K562 (cell line): ENCODE measurements at regions not wholly inside any gene's neighbourhood (a gene's known extent, or its start where the extent isn't known, plus 50 kb on each side); places are given as distances from the start of the nearest gene placed in this dataset.

Experiments
- ATAC-seq: fragments of 200-7000 bp; cut with Tn5 transposase; 3 replicates; pipeline ENCODE4 v1.9.1; 2020; ENCODE audit warnings: moderate library complexity
- BruUV-seq: library from RNA; stranded (reverse); fragments of 400-500 nt; replicated peaks from 2 replicates; lab custom pipeline; 2021; lab: Mats Ljungman, UMichigan
- CTCF ChIA-PET: fragments of 300-600 bp; formaldehyde crosslinking; extraction: SDS; loops from one replicate; lab custom pipeline; 2021; ENCODE audit warnings: low intra/inter-chr PET ratio; lab: Yijun Ruan, JAX
- POLR2A ChIA-PET: fragments of 300-600, 350-650 bp; sonication (Branson Sonifier 250); formaldehyde crosslinking; extraction: SDS; loops from one replicate; lab custom pipeline; 2021; ENCODE audit warnings: antibody characterized with exemption, inconsistent platforms; lab: Yijun Ruan, JAX
- DNase-seq, 4 experiments: peaks; one replicate each; pipeline versions ENCODE4 v3.0.0 to v3.0.0-alpha.2; 2011 to 2018; ENCODE audit warnings: low spot score in 3 of 4, mixed read lengths in 3 of 4; ENCODE audit errors: extremely low read depth in 1 of 4
- FAIRE-seq: peaks from 2 replicates; lab custom pipeline; 2011; peaks lifted over from hg19 to GRCh38; lab: Jason Lieb, UNC
- H2AFZ ChIP-seq: 2 replicates; pipeline ENCODE4 v1.6.0; 2011; ENCODE audit warnings: low read depth, low read length, control low read depth, inconsistent platforms
- H3K27ac ChIP-seq: fragments of 200-600 bp; 3 replicates; pipeline ENCODE4 v1.8.0; 2011; ENCODE audit warnings: low read depth, mild to moderate bottlenecking, control low read depth, inconsistent platforms, low read length, moderate library complexity, mixed read lengths; ENCODE audit errors: extremely low read depth
- H3K27me3 ChIP-seq, 2 experiments: fragments of 300-600 bp in 1 of 2; 2 replicates in 1 of 2; 3 replicates in 1 of 2; pipeline versions ENCODE4 v1.6.0 to v1.8.0; 2011; ENCODE audit warnings: inconsistent platforms in 2 of 2, low read length in 2 of 2, mild to moderate bottlenecking in 1 of 2, mixed read lengths in 1 of 2, moderate library complexity in 1 of 2; ENCODE audit not compliant: control insufficient read depth in 2 of 2, insufficient read depth in 2 of 2
- H3K36me3 ChIP-seq: fragments of 300-600 bp; 3 replicates; pipeline ENCODE4 v1.8.0; 2011; ENCODE audit warnings: mild to moderate bottlenecking, low read length, inconsistent platforms; ENCODE audit not compliant: control insufficient read depth, insufficient read depth
- H3K4me1 ChIP-seq, 2 experiments: fragments of 200-600 bp in 1 of 2; replicated peaks in 1 of 2; 2 replicates in 1 of 2; 3 replicates in 1 of 2; pipeline versions ENCODE4 v1.5.1 to v1.8.0; 2011; ENCODE audit warnings: inconsistent platforms in 2 of 2, low read length in 2 of 2, mild to moderate bottlenecking in 1 of 2, mixed read lengths in 1 of 2, moderate library complexity in 1 of 2; ENCODE audit not compliant: control insufficient read depth in 2 of 2, insufficient read depth in 2 of 2
- H3K4me2 ChIP-seq: 2 replicates; pipeline ENCODE4 v1.6.1; 2011; ENCODE audit warnings: low read length, control low read depth, inconsistent platforms, mixed read lengths; ENCODE audit not compliant: insufficient read depth
- H3K4me3 ChIP-seq: fragments of 200-600 bp; sonication (generic), shearing (Covaris generic); 2 replicates; pipeline ENCODE4 v1.5.1; 2016; ENCODE audit warnings: control low read depth, inconsistent platforms
- H3K79me2 ChIP-seq: fragments of 200-600 bp; 3 replicates; pipeline ENCODE4 v1.8.0; 2011; ENCODE audit warnings: low read length, inconsistent platforms; ENCODE audit not compliant: control insufficient read depth, insufficient read depth
- H3K9ac ChIP-seq, 2 experiments: 2 replicates each; pipeline versions ENCODE4 v1.6.0 to v1.6.1; 2011; ENCODE audit warnings: low read depth in 2 of 2, low read length in 2 of 2, control low read depth in 1 of 2, inconsistent platforms in 1 of 2, mild to moderate bottlenecking in 1 of 2, mixed read lengths in 1 of 2; ENCODE audit not compliant: insufficient read depth in 1 of 2
- H3K9me1 ChIP-seq: one replicate; pipeline ENCODE4 v1.6.0; 2011; ENCODE audit warnings: inconsistent platforms, mild to moderate bottlenecking, low read length, moderate library complexity; ENCODE audit not compliant: control insufficient read depth, insufficient read depth
- H3K9me3 ChIP-seq: replicated peaks from 2 replicates; pipeline ENCODE4 v1.5.1; 2011; ENCODE audit warnings: low read depth, low read length, inconsistent platforms; ENCODE audit not compliant: control insufficient read depth, insufficient read depth
- H4K20me1 ChIP-seq: replicated peaks from 2 replicates; pipeline ENCODE4 v1.6.1; 2011; ENCODE audit warnings: low read length, inconsistent platforms, mixed read lengths; ENCODE audit not compliant: control insufficient read depth, insufficient read depth
- BCLAF1 ChIP-seq, 2 experiments: fragments of 450-650 bp in 1 of 2; IDR thresholded peaks; 2 replicates each; pipeline ENCODE4 v1.6.1; 2011 to 2017; ENCODE audit warnings: low read depth in 2 of 2, antibody characterized with exemption in 1 of 2, borderline replicate concordance in 1 of 2, low read length in 1 of 2, mild to moderate bottlenecking in 1 of 2, mixed read lengths in 1 of 2; ENCODE audit not compliant: control insufficient read depth in 1 of 2
- HMGN3 ChIP-seq: IDR thresholded peaks from 2 replicates; pipeline ENCODE4 v1.6.1; 2011; ENCODE audit warnings: borderline replicate concordance, low read depth, mild to moderate bottlenecking, mixed read lengths, low read length; ENCODE audit not compliant: insufficient read length; ENCODE audit errors: extremely low read depth
- JUN ChIP-seq, 2 experiments: sonication (generic) in 1 of 2; formaldehyde crosslinking in 1 of 2; IDR thresholded peaks; 2 replicates each; pipeline versions ENCODE4 v1.6.1 to v1.8.0; 2012 to 2022; ENCODE audit warnings: borderline replicate concordance in 2 of 2, mild to moderate bottlenecking in 2 of 2, improper control_type of control experiment in 1 of 2, low read depth in 1 of 2, low read length in 1 of 2, missing genetic modification reagents in 1 of 2
- NCOA1 ChIP-seq: fragments of 450-650 bp; IDR thresholded peaks from 2 replicates; pipeline ENCODE4 v1.6.1; 2016; ENCODE audit warnings: low read depth
- RBM15 ChIP-seq: fragments of 200-400 bp; formaldehyde crosslinking; IDR thresholded peaks from 2 replicates; pipeline ENCODE4 v1.6.1; 2018; ENCODE audit warnings: mild to moderate bottlenecking, low read length, moderate library complexity; ENCODE audit not compliant: insufficient read depth
- YBX1 ChIP-seq: fragments of 450-650 bp; IDR thresholded peaks from 2 replicates; pipeline ENCODE4 v1.7.1; 2016; ENCODE audit warnings: mild to moderate bottlenecking
- ZNF217 ChIP-seq: sonication (generic); formaldehyde crosslinking; IDR thresholded peaks from 2 replicates; pipeline ENCODE4 v1.8.0; 2022; ENCODE audit warnings: mild to moderate bottlenecking, missing genetic modification reagents
- ZNF23 ChIP-seq: fragments of 250-450 bp; sonication (Bioruptor Pico); IDR thresholded peaks from 2 replicates; pipeline ENCODE4 v1.4.0; 2020; ENCODE audit warnings: mild to moderate bottlenecking
- WGBS: fragments of 100-300 bp; shearing (Covaris generic); methylation state at CpG from one replicate; pipeline ENCODE4 v1.1.6; 2016; ENCODE audit warnings: low coverage, mixed read lengths; ENCODE audit not compliant: insufficient coverage; ENCODE audit errors: missing lambda C conversion rate; 5-methylcytosine and 5-hydroxymethylcytosine counted together
- in situ Hi-C: fragments of 300-500 bp; cut with MboI; formaldehyde crosslinking; loops from 4 replicates; pipeline ENCODE4 v1.15.0; 2018; ENCODE audit warnings: inconsistent platforms, mixed read lengths
- intact Hi-C: fragments of 100-400 bp; cut with micrococcal nuclease; formaldehyde crosslinking; loops from 2 replicates; pipeline ENCODE4 v1.14.2; 2022
- TF ChIP-seq, protein P1 (sequence below): IDR thresholded peaks from 2 replicates; pipeline ENCODE4 v1.6.1; 2016; ENCODE audit warnings: missing genetic modification characterization, missing compliant biosample characterization

DNA sequence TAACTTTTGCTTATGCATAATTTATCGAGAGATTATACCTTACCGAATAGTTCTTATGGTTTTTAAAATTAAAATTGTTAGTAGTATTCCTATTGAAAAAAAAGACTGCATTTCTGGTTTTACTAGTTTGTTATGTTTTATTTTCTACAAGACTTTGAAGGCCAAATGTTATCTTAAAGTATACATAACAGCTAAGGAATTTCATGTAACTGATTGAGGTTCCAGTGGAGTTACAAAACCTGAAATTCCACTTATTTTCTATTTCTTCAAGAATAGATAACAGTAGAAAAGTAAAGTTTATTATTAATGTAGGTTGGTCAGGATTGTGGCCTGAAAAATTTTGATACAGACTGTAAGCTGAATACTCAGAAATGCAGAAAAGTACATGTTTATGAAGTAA lies 1216.0 kb upstream of the PCDH20 start:
- Histone ChIP-seq H3K4me1 (no peaks in the 10 kb centered on the region), H2AFZ (no peak overlapping the region), H3K9me3 (no peaks in the 10 kb centered on the region), H4K20me1 (no peaks in the 10 kb centered on the region), H3K4me3 (no peak overlapping the region), H3K36me3 (no peaks in the 10 kb centered on the region), H3K9me1 (no peaks in the 10 kb centered on the region), H3K4me2 (no peak overlapping the region), H3K79me2 (no peaks in the 10 kb centered on the region), H3K27me3 (no peaks in the 10 kb centered on the region), H3K27ac (no peak overlapping the region), H3K9ac (no peak overlapping the region)
- ChIA-PET POLR2A (no interaction called here), CTCF (no interaction called here)
- TF ChIP-seq HMGN3 (no peak), NCOA1 (no peak), RBM15 (no peak), ZNF23 (CRISPR knock-in tag) (no peak), BCLAF1 (IDR thresholded peaks at IDR 0.05; ENCODE audit: borderline replicate concordance in 1 of 2, control insufficient read depth in 1 of 2, low read depth in 2 of 2, low read length in 1 of 2) (no peak), ZNF217 (CRISPR knock-in tag) (no peak), JUN (IDR thresholded peaks at IDR 0.05; ENCODE audit: borderline replicate concordance, low read depth, low read length) (no peak), JUN (CRISPR knock-in tag; IDR thresholded peaks at IDR 0.05; ENCODE audit: borderline replicate concordance) (no peak), YBX1 (no peak)
- TF ChIP-seq, protein P1, sequence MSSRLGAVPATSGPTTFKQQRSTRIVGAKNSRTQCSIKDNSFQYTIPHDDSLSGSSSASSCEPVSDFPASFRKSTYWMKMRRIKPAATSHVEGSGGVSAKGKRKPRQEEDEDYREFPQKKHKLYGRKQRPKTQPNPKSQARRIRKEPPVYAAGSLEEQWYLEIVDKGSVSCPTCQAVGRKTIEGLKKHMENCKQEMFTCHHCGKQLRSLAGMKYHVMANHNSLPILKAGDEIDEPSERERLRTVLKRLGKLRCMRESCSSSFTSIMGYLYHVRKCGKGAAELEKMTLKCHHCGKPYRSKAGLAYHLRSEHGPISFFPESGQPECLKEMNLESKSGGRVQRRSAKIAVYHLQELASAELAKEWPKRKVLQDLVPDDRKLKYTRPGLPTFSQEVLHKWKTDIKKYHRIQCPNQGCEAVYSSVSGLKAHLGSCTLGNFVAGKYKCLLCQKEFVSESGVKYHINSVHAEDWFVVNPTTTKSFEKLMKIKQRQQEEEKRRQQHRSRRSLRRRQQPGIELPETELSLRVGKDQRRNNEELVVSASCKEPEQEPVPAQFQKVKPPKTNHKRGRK (tag) = no peak
- no peak for FAIRE-seq
- 0% methylated on average over 2 of the region's 2 CpGs for WGBS
- ATAC-seq = no peak
- no TSS peak for BruUV-seq
- DNase-seq = no peak
- in situ Hi-C loops (no loop called here), intact Hi-C loops (no loop called here)
